HAP-1 (cell line): ENCODE measurements at regions not wholly inside any gene's neighbourhood (a gene's known extent, or its start where the extent isn't known, plus 50 kb on each side); places are given as distances from the start of the nearest gene placed in this dataset.
"Not testable (repeated sequence)": the region's sequence is repeated elsewhere in the genome, so short reads cannot be mapped to it uniquely, and the experiment has no call there.

Experiments used
- DNase-seq, 2 experiments: peaks; one replicate each; pipeline ENCODE4 v3.0.0-alpha.2; 2016 to 2020; ENCODE audit warnings: low spot score in 2 of 2
- H3K27me3 ChIP-seq: fragments of 250-450 bp; sonication (Bioruptor Pico); 2 replicates; pipeline ENCODE4 v1.5.1; 2020; ENCODE audit warnings: low read depth, mild to moderate bottlenecking, moderate library complexity
- H3K36me3 ChIP-seq: fragments of 250-450 bp; sonication (Bioruptor Pico); replicated peaks from 2 replicates; pipeline ENCODE4 v1.5.1; 2020; ENCODE audit warnings: mild to moderate bottlenecking
- H3K4me1 ChIP-seq: fragments of 250-450 bp; sonication (Bioruptor Pico); 2 replicates; pipeline ENCODE4 v1.5.1; 2020; ENCODE audit warnings: mild to moderate bottlenecking
- H3K4me3 ChIP-seq: fragments of 250-450 bp; sonication (Bioruptor Pico); 2 replicates; pipeline ENCODE4 v1.5.1; 2020; ENCODE audit warnings: mild to moderate bottlenecking, moderate library complexity
- H3K9me3 ChIP-seq: fragments of 250-450 bp; sonication (Bioruptor Pico); 2 replicates; pipeline ENCODE4 v1.5.1; 2020; ENCODE audit warnings: mild to moderate bottlenecking, moderate library complexity
- in situ Hi-C: fragments of 300-500 bp; cut with MboI; formaldehyde crosslinking; loops from 3 replicates; pipeline ENCODE4 v1.14.3; 2020; ENCODE audit warnings: low sequenced_read_pairs, inconsistent platforms, mixed read lengths

GRCh38 chr9:107839371-107839770, 349.8 kb upstream of the KLF4 start:
- Histone ChIP-seq H3K36me3 (no peaks in the 10 kb centered on the region), H3K27me3 (no peaks in the 10 kb centered on the region), H3K4me1 (no peaks in the 10 kb centered on the region), H3K4me3 (no peak overlapping the region), H3K9me3 (no peaks in the 10 kb centered on the region)
- in situ Hi-C loops = no loop called here
- DNase-seq = no peak

GRCh38 chr9:107838766-107839165, 349.2 kb upstream of the KLF4 start:
- in situ Hi-C loops = no loop called here
- Histone ChIP-seq H3K9me3 (no peaks in the 10 kb centered on the region), H3K4me1 (no peaks in the 10 kb centered on the region), H3K4me3 (no peak overlapping the region), H3K27me3 (no peaks in the 10 kb centered on the region), H3K36me3 (no peaks in the 10 kb centered on the region)
- no peak for DNase-seq

- Histone ChIP-seq H3K4me3 (no peak overlapping the region), H3K4me1 (no peaks in the 10 kb centered on the region), H3K9me3 (no peaks in the 10 kb centered on the region), H3K27me3 (no peaks in the 10 kb centered on the region), H3K36me3 (no peaks in the 10 kb centered on the region)
- no peak for DNase-seq
- in situ Hi-C loops = no loop called here
Measured at GRCh38 chr9:107836300-107836699, 346.7 kb upstream of the KLF4 start.

- Histone ChIP-seq H3K4me3 (no peak overlapping the region), H3K36me3 (no peaks in the 10 kb centered on the region), H3K4me1 (no peaks in the 10 kb centered on the region), H3K27me3 (no peaks in the 10 kb centered on the region), H3K9me3 (no peaks in the 10 kb centered on the region)
- DNase-seq = no peak
- in situ Hi-C loops = no loop called here
Measured at GRCh38 chr9:107833295-107833694, 343.7 kb upstream of the KLF4 start.

- Histone ChIP-seq H3K4me1 (no peaks in the 10 kb centered on the region), H3K9me3 (no peaks in the 10 kb centered on the region), H3K4me3 (no peak overlapping the region), H3K27me3 (no peaks in the 10 kb centered on the region), H3K36me3 (no peaks in the 10 kb centered on the region)
- in situ Hi-C loops = no loop called here
- no peak for DNase-seq
Measured at GRCh38 chr9:107832871-107833270, 343.3 kb upstream of the KLF4 start.

- H3K4me3 ChIP-seq = no peak overlapping the region
- H3K9me3 ChIP-seq = no peaks in the 10 kb centered on the region
- no peaks in the 10 kb centered on the region for H3K36me3 ChIP-seq
- H3K4me1 ChIP-seq = no peaks in the 10 kb centered on the region
- H3K27me3 ChIP-seq = no peaks in the 10 kb centered on the region
- DNase-seq = no peak
- in situ Hi-C loops = no loop called here
Measured at GRCh38 chr9:107830479-107830878, 340.9 kb upstream of the KLF4 start.

- in situ Hi-C loops = no loop called here
- Histone ChIP-seq H3K9me3 (no peaks in the 10 kb centered on the region), H3K36me3 (no peaks in the 10 kb centered on the region), H3K4me3 (no peak overlapping the region), H3K4me1 (no peaks in the 10 kb centered on the region), H3K27me3 (no peaks in the 10 kb centered on the region)
- DNase-seq = no peak
Measured at GRCh38 chr9:107827884-107828283, 338.3 kb upstream of the KLF4 start.

GRCh38 chr9:107827304-107827703, 337.7 kb upstream of the KLF4 start:
- Histone ChIP-seq H3K4me3 (no peak overlapping the region), H3K9me3 (no peaks in the 10 kb centered on the region), H3K4me1 (no peaks in the 10 kb centered on the region), H3K36me3 (no peaks in the 10 kb centered on the region), H3K27me3 (no peaks in the 10 kb centered on the region)
- in situ Hi-C loops = no loop called here
- DNase-seq = no peak

GRCh38 chr9:107826688-107826983, 337.1 kb upstream of the KLF4 start:
- DNase-seq, in situ Hi-C loops, H3K36me3 ChIP-seq: not testable (repeated sequence)

GRCh38 chr9:107824556-107824955, 335.0 kb upstream of the KLF4 start:
- no peak overlapping the region for H3K4me3 ChIP-seq
- no peaks in the 10 kb centered on the region for H3K9me3 ChIP-seq
- no peak for DNase-seq
- no peaks in the 10 kb centered on the region for H3K36me3 ChIP-seq
- in situ Hi-C loops = no loop called here
- H3K4me1 ChIP-seq = no peaks in the 10 kb centered on the region
- no peaks in the 10 kb centered on the region for H3K27me3 ChIP-seq

More at GRCh38 chr9:107826688-107826983, 337.1 kb upstream of the KLF4 start:
- H3K4me3 ChIP-seq, H3K4me1 ChIP-seq, H3K27me3 ChIP-seq, H3K9me3 ChIP-seq: not testable (repeated sequence)

GRCh38 chr9:107819772-107820565, 330.4 kb upstream of the KLF4 start:
- no peaks in the 10 kb centered on the region for H3K4me1 ChIP-seq
- no peak overlapping the region for H3K4me3 ChIP-seq
- in situ Hi-C loops = no loop called here
- no peaks in the 10 kb centered on the region for H3K9me3 ChIP-seq
- DNase-seq = no peak
- H3K36me3 ChIP-seq = no peaks in the 10 kb centered on the region
- H3K27me3 ChIP-seq = no peaks in the 10 kb centered on the region

- H3K4me1 ChIP-seq, H3K4me3 ChIP-seq, DNase-seq, H3K36me3 ChIP-seq, H3K27me3 ChIP-seq, in situ Hi-C loops, H3K9me3 ChIP-seq: not testable (repeated sequence)
Measured at GRCh38 chr9:107818503-107818829, 328.9 kb upstream of the KLF4 start.

GRCh38 chr9:107817595-107818502, 328.3 kb upstream of the KLF4 start:
- in situ Hi-C loops, DNase-seq, H3K4me3 ChIP-seq, H3K36me3 ChIP-seq, H3K9me3 ChIP-seq, H3K27me3 ChIP-seq, H3K4me1 ChIP-seq: not testable (repeated sequence)

GRCh38 chr9:107816561-107817021, 327.0 kb upstream of the KLF4 start:
- no peak for DNase-seq
- H3K27me3 ChIP-seq = no peaks in the 10 kb centered on the region
- no peaks in the 10 kb centered on the region for H3K4me1 ChIP-seq
- H3K36me3 ChIP-seq = no peaks in the 10 kb centered on the region
- no peak overlapping the region for H3K4me3 ChIP-seq
- in situ Hi-C loops = no loop called here
- H3K9me3 ChIP-seq = no peaks in the 10 kb centered on the region
